Esophagus muscularis mucosa (tissue), 3 donors: ENCODE measurements at regions not wholly inside any gene's neighbourhood (a gene's known extent, or its start where the extent isn't known, plus 50 kb on each side); places are given as distances from the start of the nearest gene placed in this dataset.

Experiments
- POLR2A ChIP-seq: fragments of 450-650 bp; IDR thresholded peaks from one replicate; pipeline ENCODE4 v1.6.1; 2017; ENCODE audit warnings: antibody characterized with exemption, moderate library complexity, mild to moderate bottlenecking, low read depth
- POLR2AphosphoS5 ChIP-seq, 2 donors: sonication (generic); formaldehyde crosslinking; IDR thresholded peaks; one replicate each; pipeline ENCODE4 v1.6.1; 2017; ENCODE audit warnings: antibody characterized with exemption in 2 of 2
- TF ChIP-seq, protein P1 (sequence below), 3 experiments: fragments of 200-600 bp in 2 of 3; fragments of 450-650 bp in 1 of 3; sonication (generic) in 2 of 3; IDR thresholded peaks; one replicate each; pipeline ENCODE4 v1.5.1; 2017 to 2019; ENCODE audit warnings: antibody characterized with exemption in 3 of 3, mild to moderate bottlenecking in 2 of 3, moderate library complexity in 1 of 3

DNA sequence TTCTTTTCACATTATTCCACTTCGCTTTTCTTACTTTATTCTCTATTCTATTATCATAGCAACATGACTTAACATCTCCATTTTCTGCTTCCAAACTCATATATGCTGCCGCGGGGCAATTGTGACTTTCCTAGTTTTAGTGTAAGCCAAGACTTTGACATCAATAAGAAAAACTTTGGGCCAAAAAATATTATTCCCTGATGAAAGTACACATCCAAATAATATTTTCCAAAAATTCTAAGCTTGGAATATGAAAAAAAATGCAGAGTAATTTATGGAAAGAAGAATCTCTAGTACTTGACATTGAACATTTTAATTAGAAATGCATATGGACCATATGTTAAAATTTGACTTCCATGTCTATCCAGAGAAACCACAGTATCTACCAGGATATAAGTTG lies 995.1 kb upstream of the INTU start:
- TF ChIP-seq POLR2A: no peak
- no peak for TF ChIP-seq POLR2AphosphoS5 (IDR thresholded peaks at IDR 0.05)
- TF ChIP-seq, protein P1, sequence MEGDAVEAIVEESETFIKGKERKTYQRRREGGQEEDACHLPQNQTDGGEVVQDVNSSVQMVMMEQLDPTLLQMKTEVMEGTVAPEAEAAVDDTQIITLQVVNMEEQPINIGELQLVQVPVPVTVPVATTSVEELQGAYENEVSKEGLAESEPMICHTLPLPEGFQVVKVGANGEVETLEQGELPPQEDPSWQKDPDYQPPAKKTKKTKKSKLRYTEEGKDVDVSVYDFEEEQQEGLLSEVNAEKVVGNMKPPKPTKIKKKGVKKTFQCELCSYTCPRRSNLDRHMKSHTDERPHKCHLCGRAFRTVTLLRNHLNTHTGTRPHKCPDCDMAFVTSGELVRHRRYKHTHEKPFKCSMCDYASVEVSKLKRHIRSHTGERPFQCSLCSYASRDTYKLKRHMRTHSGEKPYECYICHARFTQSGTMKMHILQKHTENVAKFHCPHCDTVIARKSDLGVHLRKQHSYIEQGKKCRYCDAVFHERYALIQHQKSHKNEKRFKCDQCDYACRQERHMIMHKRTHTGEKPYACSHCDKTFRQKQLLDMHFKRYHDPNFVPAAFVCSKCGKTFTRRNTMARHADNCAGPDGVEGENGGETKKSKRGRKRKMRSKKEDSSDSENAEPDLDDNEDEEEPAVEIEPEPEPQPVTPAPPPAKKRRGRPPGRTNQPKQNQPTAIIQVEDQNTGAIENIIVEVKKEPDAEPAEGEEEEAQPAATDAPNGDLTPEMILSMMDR (IDR thresholded peaks at IDR 0.05): no peak
